ENCODE measurements at regions not wholly inside any gene's neighbourhood (a gene's known extent, or its start where the extent isn't known, plus 50 kb on each side); places are given as distances from the start of the nearest gene placed in this dataset.

DNA sequence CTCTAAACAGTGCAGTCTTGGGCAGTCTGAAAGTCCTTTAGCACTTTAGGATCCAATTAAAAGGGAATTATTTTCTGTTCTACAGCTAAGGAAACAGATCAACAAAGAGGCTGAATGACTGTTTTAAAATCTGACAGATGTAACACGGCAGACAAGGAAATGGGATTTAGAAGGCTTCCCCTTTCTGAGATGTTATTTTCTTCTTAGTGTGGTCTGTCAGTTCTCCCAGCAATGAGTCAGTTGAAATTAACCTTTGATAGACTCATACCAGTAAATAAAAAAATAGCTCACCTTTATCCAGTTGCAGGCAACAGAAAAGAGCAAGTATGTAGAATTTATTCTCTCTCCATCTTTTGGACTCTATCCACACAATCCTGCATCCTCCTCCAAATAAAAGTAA, 98.1 kb downstream of the NEDD1 start:
- no peak overlapping the region for H3K4me3 Mint-ChIP-seq (ENCODE audit: unreplicated experiment)
- TF ChIP-seq, protein P1, sequence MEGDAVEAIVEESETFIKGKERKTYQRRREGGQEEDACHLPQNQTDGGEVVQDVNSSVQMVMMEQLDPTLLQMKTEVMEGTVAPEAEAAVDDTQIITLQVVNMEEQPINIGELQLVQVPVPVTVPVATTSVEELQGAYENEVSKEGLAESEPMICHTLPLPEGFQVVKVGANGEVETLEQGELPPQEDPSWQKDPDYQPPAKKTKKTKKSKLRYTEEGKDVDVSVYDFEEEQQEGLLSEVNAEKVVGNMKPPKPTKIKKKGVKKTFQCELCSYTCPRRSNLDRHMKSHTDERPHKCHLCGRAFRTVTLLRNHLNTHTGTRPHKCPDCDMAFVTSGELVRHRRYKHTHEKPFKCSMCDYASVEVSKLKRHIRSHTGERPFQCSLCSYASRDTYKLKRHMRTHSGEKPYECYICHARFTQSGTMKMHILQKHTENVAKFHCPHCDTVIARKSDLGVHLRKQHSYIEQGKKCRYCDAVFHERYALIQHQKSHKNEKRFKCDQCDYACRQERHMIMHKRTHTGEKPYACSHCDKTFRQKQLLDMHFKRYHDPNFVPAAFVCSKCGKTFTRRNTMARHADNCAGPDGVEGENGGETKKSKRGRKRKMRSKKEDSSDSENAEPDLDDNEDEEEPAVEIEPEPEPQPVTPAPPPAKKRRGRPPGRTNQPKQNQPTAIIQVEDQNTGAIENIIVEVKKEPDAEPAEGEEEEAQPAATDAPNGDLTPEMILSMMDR (IDR thresholded peaks at IDR 0.05): no peak
- no peak for DNase-seq (ENCODE audit: extremely low spot score, unreplicated experiment)
- H3K9me3 Mint-ChIP-seq (ENCODE audit: unreplicated experiment): no peaks in the 10 kb centered on the region
- H3K27ac Mint-ChIP-seq (ENCODE audit: unreplicated experiment): no peak overlapping the region
- H3K36me3 Mint-ChIP-seq (ENCODE audit: unreplicated experiment): no peaks in the 10 kb centered on the region
- H3K4me1 Mint-ChIP-seq (ENCODE audit: unreplicated experiment): no peaks in the 10 kb centered on the region
- H3K27me3 Mint-ChIP-seq (ENCODE audit: unreplicated experiment): peaks cover 21% of the 10 kb centered on the region

DNA sequence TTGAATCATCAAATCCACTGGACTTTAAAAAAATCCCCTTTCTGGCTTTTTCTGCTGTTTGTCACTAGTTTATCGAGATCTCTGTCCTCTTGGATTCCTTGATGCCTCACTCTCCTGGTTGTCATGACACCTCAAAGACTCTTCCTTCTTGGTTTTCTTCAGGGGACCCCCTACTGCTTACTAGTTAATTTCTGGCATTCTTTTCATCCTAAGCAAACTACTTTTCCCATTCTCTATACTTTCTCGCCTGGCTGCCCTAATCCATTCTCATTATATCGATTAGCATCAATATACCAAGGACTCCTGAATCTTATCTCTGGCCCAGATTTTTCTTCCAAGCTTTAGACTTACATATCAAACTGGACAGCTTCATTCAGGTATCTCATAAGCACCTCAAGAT, 98.6 kb downstream of the NEDD1 start:
- no peaks in the 10 kb centered on the region for H3K4me1 Mint-ChIP-seq (ENCODE audit: unreplicated experiment)
- no peaks in the 10 kb centered on the region for H3K36me3 Mint-ChIP-seq (ENCODE audit: unreplicated experiment)
- no peaks in the 10 kb centered on the region for H3K9me3 Mint-ChIP-seq (ENCODE audit: unreplicated experiment)
- TF ChIP-seq, protein P1 (IDR thresholded peaks at IDR 0.05): no peak
- DNase-seq (ENCODE audit: extremely low spot score, unreplicated experiment): no peak
- no peak overlapping the region for H3K4me3 Mint-ChIP-seq (ENCODE audit: unreplicated experiment)
- peaks cover 19% of the 10 kb centered on the region for H3K27me3 Mint-ChIP-seq (ENCODE audit: unreplicated experiment)
- H3K27ac Mint-ChIP-seq (ENCODE audit: unreplicated experiment): no peak overlapping the region

DNA sequence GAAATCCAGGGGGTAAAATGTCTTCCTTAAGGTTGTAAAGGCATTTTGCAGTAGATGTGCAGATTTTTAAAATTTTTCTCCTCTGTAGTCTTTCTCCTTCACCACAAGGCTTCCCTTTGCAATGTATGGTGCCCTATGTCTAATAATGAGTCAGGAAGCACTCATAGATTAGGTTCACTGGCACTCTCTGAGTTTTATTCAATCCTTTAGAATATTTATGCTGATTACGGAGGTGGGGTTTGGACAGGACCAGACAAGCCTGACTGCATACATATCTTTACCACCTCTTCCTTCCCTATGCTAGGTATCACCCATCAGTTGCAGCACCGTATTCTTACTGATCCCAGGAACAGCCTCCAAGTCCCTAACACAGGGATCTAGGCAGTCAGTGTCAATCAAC, 99.5 kb downstream of the NEDD1 start:
- TF ChIP-seq, protein P1 (IDR thresholded peaks at IDR 0.05): no peak
- no peaks in the 10 kb centered on the region for H3K36me3 Mint-ChIP-seq (ENCODE audit: unreplicated experiment)
- H3K4me1 Mint-ChIP-seq (ENCODE audit: unreplicated experiment): no peaks in the 10 kb centered on the region
- H3K27ac Mint-ChIP-seq (ENCODE audit: unreplicated experiment): no peak overlapping the region
- H3K4me3 Mint-ChIP-seq (ENCODE audit: unreplicated experiment): no peak overlapping the region
- H3K27me3 Mint-ChIP-seq (ENCODE audit: unreplicated experiment): peaks cover 17% of the 10 kb centered on the region
- no peak for DNase-seq (ENCODE audit: extremely low spot score, unreplicated experiment)
- no peaks in the 10 kb centered on the region for H3K9me3 Mint-ChIP-seq (ENCODE audit: unreplicated experiment)

DNA sequence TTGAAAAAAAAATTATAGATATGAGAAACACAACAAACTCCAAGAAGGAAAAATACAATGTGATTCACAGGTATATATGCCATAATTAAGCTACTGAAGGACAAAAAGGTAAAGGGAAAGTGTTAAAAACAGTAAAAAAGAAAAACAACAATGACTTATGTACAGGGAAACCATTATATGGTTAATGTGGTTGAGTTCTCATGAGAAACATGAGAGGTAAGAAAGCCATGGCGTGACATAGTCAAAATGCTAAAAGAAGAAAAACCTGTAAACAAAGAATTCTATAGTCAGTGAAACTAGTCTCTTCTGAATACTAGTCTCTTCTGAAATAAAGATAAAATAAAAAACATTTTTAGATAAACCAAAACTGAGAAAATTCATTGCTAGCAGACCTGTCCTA, 109.1 kb downstream of the NEDD1 start:
- DNase-seq (ENCODE audit: extremely low spot score, unreplicated experiment): no peak
- peaks cover 18% of the 10 kb centered on the region for H3K9me3 Mint-ChIP-seq (ENCODE audit: unreplicated experiment)
- TF ChIP-seq, protein P1 (IDR thresholded peaks at IDR 0.05): no peak
- no peaks in the 10 kb centered on the region for H3K36me3 Mint-ChIP-seq (ENCODE audit: unreplicated experiment)
- no peaks in the 10 kb centered on the region for H3K27me3 Mint-ChIP-seq (ENCODE audit: unreplicated experiment)
- H3K4me3 Mint-ChIP-seq (ENCODE audit: unreplicated experiment): no peak overlapping the region
- no peaks in the 10 kb centered on the region for H3K4me1 Mint-ChIP-seq (ENCODE audit: unreplicated experiment)
- H3K27ac Mint-ChIP-seq (ENCODE audit: unreplicated experiment): no peak overlapping the region

DNA sequence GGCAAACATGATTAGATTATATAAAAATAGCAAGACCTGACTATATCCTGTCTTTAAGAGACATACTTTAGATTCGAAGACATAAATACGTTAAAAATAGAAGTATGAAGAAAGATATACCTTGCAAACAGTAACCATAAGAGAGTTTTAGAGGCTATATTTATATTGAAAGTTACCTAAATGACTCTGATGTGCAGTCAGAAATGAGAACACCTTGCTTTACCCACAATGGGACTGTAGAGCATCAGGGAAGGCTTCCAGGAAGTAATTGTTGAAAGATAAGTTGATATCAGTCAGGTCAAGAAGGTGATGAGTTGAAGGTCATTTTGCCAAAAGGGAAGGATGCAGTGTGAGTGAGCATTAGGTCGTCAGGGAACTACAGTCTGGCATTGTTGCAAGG, 110.2 kb downstream of the NEDD1 start:
- H3K36me3 Mint-ChIP-seq (ENCODE audit: unreplicated experiment): no peaks in the 10 kb centered on the region
- no peak for DNase-seq (ENCODE audit: extremely low spot score, unreplicated experiment)
- H3K4me1 Mint-ChIP-seq (ENCODE audit: unreplicated experiment): no peaks in the 10 kb centered on the region
- peaks cover 18% of the 10 kb centered on the region for H3K9me3 Mint-ChIP-seq (ENCODE audit: unreplicated experiment)
- no peaks in the 10 kb centered on the region for H3K27me3 Mint-ChIP-seq (ENCODE audit: unreplicated experiment)
- no peak overlapping the region for H3K4me3 Mint-ChIP-seq (ENCODE audit: unreplicated experiment)
- H3K27ac Mint-ChIP-seq (ENCODE audit: unreplicated experiment): no peak overlapping the region
- TF ChIP-seq, protein P1 (IDR thresholded peaks at IDR 0.05): no peak
